ENCODE measurements at regions not wholly inside any gene's neighbourhood (a gene's known extent, or its start where the extent isn't known, plus 50 kb on each side); places are given as distances from the start of the nearest gene placed in this dataset.

- no peak for TF ChIP-seq POLR2A (IDR thresholded peaks at IDR 0.05; ENCODE audit: low read depth, low read length)
- no peak for TF ChIP-seq POLR2AphosphoS5 (IDR thresholded peaks at IDR 0.05; ENCODE audit: low read depth, low read length)
- TF ChIP-seq TAF1 (IDR thresholded peaks at IDR 0.05; ENCODE audit: borderline replicate concordance, low read depth, low read length): no peak
Measured at GRCh38 chr18:55906536-55906935, 318.5 kb upstream of the TCF4 start.

Measured in GM12892 (cell line).